Activated T-helper 1 cell treated with anti-CD3 and anti-CD28 coated beads, Interleukin-12 subunit alpha, Interleukin-12 subunit beta, Interleukin-2, Interleukin-4 antibody, amounts not matched to agents 30 ng/mL and 10 ng/mL and 1 ng/mL, durations not matched to agents 14 hours and 24 hours and 36 hours (primary cell): ENCODE measurements at regions not wholly inside any gene's neighbourhood (a gene's known extent, or its start where the extent isn't known, plus 50 kb on each side); places are given as distances from the start of the nearest gene placed in this dataset.
"Not testable (repeated sequence)": the region's sequence is repeated elsewhere in the genome, so short reads cannot be mapped to it uniquely, and the experiment has no call there.

ENCODE experiments used
- DNase-seq: peaks from one replicate; pipeline ENCODE4 v3.0.0; 2021; ENCODE audit warnings: low spot score
- H3K27ac Mint-ChIP-seq: one replicate; pipeline ENCODE4 v1.8.0; 2021; ENCODE audit warnings: mild to moderate bottlenecking, mixed read lengths
- H3K27me3 Mint-ChIP-seq: one replicate; pipeline ENCODE4 v1.8.0; 2022; ENCODE audit warnings: mild to moderate bottlenecking, moderate library complexity, mixed read lengths; ENCODE audit not compliant: insufficient read depth
- H3K36me3 Mint-ChIP-seq: one replicate; pipeline ENCODE4 v1.8.0; 2021; ENCODE audit warnings: low read depth, mixed read lengths
- H3K4me1 Mint-ChIP-seq: one replicate; pipeline ENCODE4 v1.8.0; 2021; ENCODE audit warnings: low read depth, mixed read lengths
- H3K4me3 Mint-ChIP-seq: one replicate; pipeline ENCODE4 v1.8.0; 2021; ENCODE audit warnings: mild to moderate bottlenecking, moderate library complexity, mixed read lengths
- H3K9me3 Mint-ChIP-seq: one replicate; pipeline ENCODE4 v1.8.0; 2021; ENCODE audit warnings: mixed read lengths
- intact Hi-C: fragments of 100-400 bp; cut with micrococcal nuclease; formaldehyde crosslinking; loops from one replicate; pipeline ENCODE4 v1.15.1; 2024

- Mint-ChIP-seq H3K27me3 (no peaks in the 10 kb centered on the region), H3K36me3 (no peaks in the 10 kb centered on the region), H3K9me3 (no peaks in the 10 kb centered on the region), H3K4me3 (no peak overlapping the region), H3K4me1 (no peaks in the 10 kb centered on the region), H3K27ac (no peak overlapping the region)
- no peak for DNase-seq
- intact Hi-C loops = no loop called here
These were observed 617.1 kb upstream of the INTU start for GRCh38 chr4:127015667-127016117.

GRCh38 chr4:127018381-127018780, 614.4 kb upstream of the INTU start:
- Mint-ChIP-seq H3K27ac (no peak overlapping the region), H3K27me3 (no peaks in the 10 kb centered on the region), H3K4me1 (no peaks in the 10 kb centered on the region), H3K9me3 (no peaks in the 10 kb centered on the region), H3K4me3 (no peak overlapping the region), H3K36me3 (no peaks in the 10 kb centered on the region)
- DNase-seq = no peak
- intact Hi-C loops = no loop called here

- H3K4me3 Mint-ChIP-seq, H3K9me3 Mint-ChIP-seq, H3K4me1 Mint-ChIP-seq, intact Hi-C loops, H3K27ac Mint-ChIP-seq, H3K27me3 Mint-ChIP-seq, DNase-seq, H3K36me3 Mint-ChIP-seq: not testable (repeated sequence)
These were observed 611.9 kb upstream of the INTU start for GRCh38 chr4:127020831-127021230.

- Mint-ChIP-seq H3K4me3 (no peak overlapping the region), H3K27ac (no peak overlapping the region), H3K9me3 (peaks cover 11% of the 10 kb centered on the region), H3K4me1 (no peaks in the 10 kb centered on the region), H3K27me3 (no peaks in the 10 kb centered on the region), H3K36me3 (no peaks in the 10 kb centered on the region)
- intact Hi-C loops = no loop called here
- no peak for DNase-seq
These were observed 596.5 kb upstream of the INTU start for GRCh38 chr4:127036296-127036695.

GRCh38 chr4:127045861-127046260, 586.9 kb upstream of the INTU start:
- Mint-ChIP-seq H3K4me1 (no peaks in the 10 kb centered on the region), H3K9me3 (peaks cover 10% of the 10 kb centered on the region), H3K27ac (no peak overlapping the region), H3K4me3 (no peak overlapping the region), H3K27me3 (no peaks in the 10 kb centered on the region), H3K36me3 (no peaks in the 10 kb centered on the region)
- no peak for DNase-seq
- intact Hi-C loops = no loop called here

- Mint-ChIP-seq H3K4me3 (no peak overlapping the region), H3K4me1 (no peaks in the 10 kb centered on the region), H3K36me3 (no peaks in the 10 kb centered on the region), H3K9me3 (peaks cover 8% of the 10 kb centered on the region), H3K27ac (no peak overlapping the region), H3K27me3 (no peaks in the 10 kb centered on the region)
- intact Hi-C loops = no loop called here
- DNase-seq = no peak
These were observed 584.8 kb upstream of the INTU start for GRCh38 chr4:127047930-127048329.

GRCh38 chr4:127048376-127049044, 584.2 kb upstream of the INTU start:
- Mint-ChIP-seq H3K4me1 (no peaks in the 10 kb centered on the region), H3K9me3 (peaks cover 8% of the 10 kb centered on the region), H3K4me3 (no peak overlapping the region), H3K27me3 (no peaks in the 10 kb centered on the region), H3K36me3 (no peaks in the 10 kb centered on the region), H3K27ac (no peak overlapping the region)
- no peak for DNase-seq
- intact Hi-C loops = no loop called here

- H3K9me3 Mint-ChIP-seq = peaks cover 8% of the 10 kb centered on the region
These were observed 583.2 kb upstream of the INTU start for GRCh38 chr4:127049526-127049925.

GRCh38 chr4:127052742-127053141, 580.0 kb upstream of the INTU start:
- Mint-ChIP-seq H3K4me1 (no peaks in the 10 kb centered on the region), H3K9me3 (peaks cover 15% of the 10 kb centered on the region)

More at GRCh38 chr4:127049526-127049925, 583.2 kb upstream of the INTU start:
- Mint-ChIP-seq H3K27me3 (no peaks in the 10 kb centered on the region), H3K4me1 (no peaks in the 10 kb centered on the region), H3K36me3 (no peaks in the 10 kb centered on the region), H3K4me3 (no peak overlapping the region), H3K27ac (no peak overlapping the region)
- no peak for DNase-seq
- intact Hi-C loops = no loop called here

GRCh38 chr4:127055357-127055756, 577.4 kb upstream of the INTU start:
- Mint-ChIP-seq H3K4me3 (no peak overlapping the region), H3K27ac (no peak overlapping the region), H3K9me3 (peaks cover 11% of the 10 kb centered on the region), H3K27me3 (no peaks in the 10 kb centered on the region), H3K36me3 (no peaks in the 10 kb centered on the region), H3K4me1 (no peaks in the 10 kb centered on the region)
- no peak for DNase-seq
- intact Hi-C loops = no loop called here

More at GRCh38 chr4:127052742-127053141, 580.0 kb upstream of the INTU start:
- DNase-seq = no peak
- no peak overlapping the region for H3K27ac Mint-ChIP-seq
- no peak overlapping the region for H3K4me3 Mint-ChIP-seq
- intact Hi-C loops = no loop called here
- no peaks in the 10 kb centered on the region for H3K27me3 Mint-ChIP-seq
- no peaks in the 10 kb centered on the region for H3K36me3 Mint-ChIP-seq

GRCh38 chr4:127069675-127070074, 563.1 kb upstream of the INTU start:
- no peak overlapping the region for H3K27ac Mint-ChIP-seq
- no peaks in the 10 kb centered on the region for H3K4me1 Mint-ChIP-seq
- DNase-seq = no peak
- H3K27me3 Mint-ChIP-seq = no peaks in the 10 kb centered on the region
- H3K9me3 Mint-ChIP-seq = no peaks in the 10 kb centered on the region
- no peak overlapping the region for H3K4me3 Mint-ChIP-seq
- intact Hi-C loops = no loop called here
- no peaks in the 10 kb centered on the region for H3K36me3 Mint-ChIP-seq

- H3K4me1 Mint-ChIP-seq = no peaks in the 10 kb centered on the region
- H3K27me3 Mint-ChIP-seq = no peaks in the 10 kb centered on the region
- H3K9me3 Mint-ChIP-seq = no peaks in the 10 kb centered on the region
- intact Hi-C loops = no loop called here
- no peak overlapping the region for H3K27ac Mint-ChIP-seq
- no peaks in the 10 kb centered on the region for H3K36me3 Mint-ChIP-seq
- no peak for DNase-seq
- no peak overlapping the region for H3K4me3 Mint-ChIP-seq
These were observed 561.3 kb upstream of the INTU start for GRCh38 chr4:127071443-127071842.

- intact Hi-C loops = no loop called here
These were observed 552.6 kb upstream of the INTU start for GRCh38 chr4:127080141-127080540.

GRCh38 chr4:127081041-127081440, 551.7 kb upstream of the INTU start:
- DNase-seq = no peak
- no peak overlapping the region for H3K27ac Mint-ChIP-seq

More at GRCh38 chr4:127080141-127080540, 552.6 kb upstream of the INTU start:
- Mint-ChIP-seq H3K4me3 (no peak overlapping the region), H3K27me3 (no peaks in the 10 kb centered on the region), H3K27ac (no peak overlapping the region), H3K4me1 (no peaks in the 10 kb centered on the region), H3K36me3 (no peaks in the 10 kb centered on the region), H3K9me3 (no peaks in the 10 kb centered on the region)
- no peak for DNase-seq

More at GRCh38 chr4:127081041-127081440, 551.7 kb upstream of the INTU start:
- Mint-ChIP-seq H3K9me3 (peaks cover 6% of the 10 kb centered on the region), H3K4me1 (no peaks in the 10 kb centered on the region), H3K27me3 (no peaks in the 10 kb centered on the region), H3K36me3 (no peaks in the 10 kb centered on the region), H3K4me3 (no peak overlapping the region)
- intact Hi-C loops = no loop called here
